IMR-90 (cell line): ENCODE measurements at regions not wholly inside any gene's neighbourhood (a gene's known extent, or its start where the extent isn't known, plus 50 kb on each side); places are given as distances from the start of the nearest gene placed in this dataset.

Experiments
- ATAC-seq: fragments of 200-7000 bp; cut with Tn5 transposase; 2 replicates; pipeline ENCODE4 v1.9.1; 2020; ENCODE audit warnings: low read depth, mild to moderate bottlenecking, moderate library complexity
- BruUV-seq: library from RNA; stranded (reverse); fragments of 400-500 nt; replicated peaks from 2 replicates; lab custom pipeline; 2021; lab: Mats Ljungman, UMichigan
- CTCF ChIA-PET: fragments of 300-600 bp; formaldehyde crosslinking; extraction: SDS; loops from one replicate; lab custom pipeline; 2021; ENCODE audit warnings: antibody characterized with exemption; lab: Yijun Ruan, JAX
- POLR2A ChIA-PET: fragments of 300-600 bp; sonication (Branson Sonifier 250); formaldehyde crosslinking; loops from one replicate; lab custom pipeline; 2022; ENCODE audit warnings: antibody characterized with exemption; ENCODE audit not compliant: unreplicated experiment; lab: Charles Lee
- DNase-seq: peaks from one replicate; pipeline ENCODE4 v3.0.0; 2013
- H2AFZ ChIP-seq: replicated peaks from 2 replicates; pipeline ENCODE3; 2013; ENCODE audit warnings: low read length, mild to moderate bottlenecking; ENCODE audit not compliant: poor library complexity
- H2AK5ac ChIP-seq: 2 replicates; pipeline ENCODE4 v1.6.1; 2013; ENCODE audit warnings: low read depth, low read length, inconsistent platforms
- H2AK9ac ChIP-seq: replicated peaks from 2 replicates; pipeline ENCODE3; 2013; ENCODE audit warnings: mild to moderate bottlenecking, low read depth, low read length, moderate library complexity; ENCODE audit not compliant: poor library complexity
- H2BK120ac ChIP-seq: 2 replicates; pipeline ENCODE4 v1.6.1; 2013; ENCODE audit warnings: low read depth, low read length, inconsistent platforms
- H2BK15ac ChIP-seq: 3 replicates; pipeline ENCODE4 v1.6.1; 2013; ENCODE audit warnings: low read depth, low read length, inconsistent platforms
- H2BK20ac ChIP-seq: 2 replicates; pipeline ENCODE4 v1.6.1; 2013; ENCODE audit warnings: low read depth, mild to moderate bottlenecking, inconsistent platforms, low read length, moderate library complexity
- H2BK5ac ChIP-seq: 2 replicates; pipeline ENCODE4 v1.6.1; 2013; ENCODE audit warnings: mild to moderate bottlenecking, low read depth, low read length, inconsistent platforms; ENCODE audit not compliant: poor library complexity, severe bottlenecking
- H3K14ac ChIP-seq: replicated peaks from 2 replicates; pipeline ENCODE4 v1.6.1; 2013; ENCODE audit warnings: low read depth, low read length, inconsistent platforms
- H3K18ac ChIP-seq: 2 replicates; pipeline ENCODE4 v1.6.1; 2013; ENCODE audit warnings: low read depth, low read length, control low read depth
- H3K23ac ChIP-seq: 2 replicates; pipeline ENCODE4 v1.6.1; 2013; ENCODE audit warnings: low read depth, low read length, inconsistent platforms
- H3K27ac ChIP-seq: 2 replicates; pipeline ENCODE4 v1.5.1; 2013; ENCODE audit warnings: mild to moderate bottlenecking, control low read depth, low read length; ENCODE audit not compliant: insufficient read depth
- H3K27me3 ChIP-seq: 2 replicates; pipeline ENCODE4 v1.6.1; 2013; ENCODE audit warnings: low read length; ENCODE audit not compliant: control insufficient read depth, insufficient read depth
- H3K36me3 ChIP-seq: 2 replicates; pipeline ENCODE4 v1.6.1; 2013; ENCODE audit warnings: low read length, mixed read lengths; ENCODE audit not compliant: control insufficient read depth, insufficient read depth
- H3K4ac ChIP-seq: 2 replicates; pipeline ENCODE4 v1.6.1; 2013; ENCODE audit warnings: low read depth, low read length, inconsistent platforms
- H3K4me1 ChIP-seq: 2 replicates; pipeline ENCODE4 v1.6.1; 2013; ENCODE audit warnings: low read length, mixed read lengths; ENCODE audit not compliant: control insufficient read depth, insufficient read depth
- H3K4me2 ChIP-seq: 2 replicates; pipeline ENCODE4 v1.6.1; 2013; ENCODE audit warnings: low read depth, mild to moderate bottlenecking, control low read depth, low read length, moderate library complexity
- H3K4me3 ChIP-seq: 2 replicates; pipeline ENCODE4 v1.5.1; 2013; ENCODE audit warnings: low read depth, mild to moderate bottlenecking, control low read depth, low read length, moderate library complexity; ENCODE audit not compliant: insufficient read depth
- H3K56ac ChIP-seq: 2 replicates; pipeline ENCODE4 v1.6.1; 2013; ENCODE audit warnings: low read length, inconsistent platforms; ENCODE audit not compliant: insufficient read depth; ENCODE audit errors: extremely low read depth
- H3K79me1 ChIP-seq, 2 experiments: 2 replicates each; pipeline ENCODE4 v1.6.1; 2013; ENCODE audit warnings: low read length in 2 of 2, inconsistent platforms in 1 of 2, low read depth in 1 of 2
- H3K9ac ChIP-seq: 2 replicates; pipeline ENCODE4 v1.6.1; 2013; ENCODE audit warnings: low read depth, low read length, control low read depth
- H3K9me1 ChIP-seq: 2 replicates; pipeline ENCODE4 v1.6.1; 2013; ENCODE audit warnings: low read length, inconsistent platforms; ENCODE audit not compliant: insufficient read depth
- H3K9me3 ChIP-seq: 2 replicates; pipeline ENCODE4 v1.6.1; 2013; ENCODE audit warnings: low read length; ENCODE audit not compliant: control insufficient read depth, insufficient read depth
- H4K20me1 ChIP-seq: 2 replicates; pipeline ENCODE4 v1.6.1; 2013; ENCODE audit warnings: low read length, inconsistent platforms; ENCODE audit not compliant: insufficient read depth
- H4K5ac ChIP-seq: 2 replicates; pipeline ENCODE4 v1.6.1; 2013; ENCODE audit warnings: mild to moderate bottlenecking, low read depth, low read length, control low read depth
- H4K8ac ChIP-seq, 2 experiments: 2 replicates each; pipeline ENCODE4 v1.6.1; 2013; ENCODE audit warnings: low read depth in 2 of 2, low read length in 2 of 2, control low read depth in 1 of 2, inconsistent platforms in 1 of 2
- H4K91ac ChIP-seq: 2 replicates; pipeline ENCODE4 v1.6.1; 2013; ENCODE audit warnings: low read depth, low read length, inconsistent platforms; ENCODE audit not compliant: insufficient read depth
- BHLHE40 ChIP-seq: fragments of 150-350 bp; IDR thresholded peaks from 2 replicates; pipeline ENCODE4 v1.6.1; 2016; ENCODE audit warnings: mild to moderate bottlenecking, low read depth, low read length
- CEBPB ChIP-seq: IDR thresholded peaks from 2 replicates; pipeline ENCODE4 v1.6.1; 2012; ENCODE audit warnings: low read depth, low read length, improper control_type of control experiment
- CHD1 ChIP-seq: IDR thresholded peaks from 2 replicates; pipeline ENCODE4 v1.6.1; 2012; ENCODE audit warnings: low read depth, low read length, improper control_type of control experiment
- ELK1 ChIP-seq: fragments of 150-350 bp; IDR thresholded peaks from 2 replicates; pipeline ENCODE4 v1.6.1; 2016; ENCODE audit warnings: low read depth, mild to moderate bottlenecking, low read length, moderate library complexity, borderline replicate concordance
- FOS ChIP-seq: fragments of 150-350 bp; IDR thresholded peaks from 2 replicates; pipeline ENCODE4 v1.6.1; 2016; ENCODE audit warnings: low read depth, low read length
- MAFK ChIP-seq: IDR thresholded peaks from 2 replicates; pipeline ENCODE4 v1.6.1; 2012; ENCODE audit warnings: low read depth, low read length, improper control_type of control experiment
- MAZ ChIP-seq: IDR thresholded peaks from 2 replicates; pipeline ENCODE4 v1.6.1; 2012; ENCODE audit warnings: low read depth, mild to moderate bottlenecking, low read length, improper control_type of control experiment, moderate library complexity, borderline replicate concordance
- MXI1 ChIP-seq: IDR thresholded peaks from 2 replicates; pipeline ENCODE4 v1.6.1; 2012; ENCODE audit warnings: low read depth, mild to moderate bottlenecking, low read length, moderate library complexity, borderline replicate concordance
- NFE2L2 ChIP-seq: fragments of 150-350 bp; IDR thresholded peaks from 2 replicates; pipeline ENCODE4 v1.6.1; 2016; ENCODE audit warnings: low read depth, mild to moderate bottlenecking, low read length
- POLR2A ChIP-seq: IDR thresholded peaks from 2 replicates; pipeline ENCODE4 v1.6.1; 2012; ENCODE audit warnings: mild to moderate bottlenecking, low read depth, low read length
- RAD21 ChIP-seq: IDR thresholded peaks from 2 replicates; pipeline ENCODE4 v1.6.1; 2012; ENCODE audit warnings: low read length, improper control_type of control experiment
- RCOR1 ChIP-seq: IDR thresholded peaks from 2 replicates; pipeline ENCODE4 v1.6.1; 2012; ENCODE audit warnings: mild to moderate bottlenecking, low read length, improper control_type of control experiment; ENCODE audit not compliant: insufficient replicate concordance
- RFX5 ChIP-seq: IDR thresholded peaks from 2 replicates; pipeline ENCODE4 v1.8.0; 2012; ENCODE audit warnings: low read depth, mild to moderate bottlenecking, low read length, moderate library complexity
- SMC3 ChIP-seq: fragments of 150-350 bp; IDR thresholded peaks from 2 replicates; pipeline ENCODE4 v1.6.1; 2016; ENCODE audit warnings: low read depth, mild to moderate bottlenecking, antibody characterized with exemption, low read length, moderate library complexity
- WGBS, 2 experiments: methylation state at CpG; one replicate each; pipeline versions ENCODE4 v1.1.5 to v1.1.7; 2013; ENCODE audit warnings: missing lambda C conversion rate in 2 of 2; ENCODE audit not compliant: insufficient read length in 1 of 2; ENCODE audit errors: extremely low coverage in 2 of 2; 5-methylcytosine and 5-hydroxymethylcytosine counted together
- dilution Hi-C: fragments of 300-500 bp; cut with HindIII; formaldehyde crosslinking; loops from one replicate; pipeline ENCODE4 v1.14.3; 2018; ENCODE audit warnings: low sequenced_read_pairs; ENCODE audit not compliant: unreplicated experiment
- in situ Hi-C: fragments of 300-500 bp; cut with MboI; formaldehyde crosslinking; loops from 3 replicates; pipeline ENCODE4 v1.14.3; 2019; ENCODE audit warnings: low sequenced_read_pairs, inconsistent platforms, mixed read lengths
- intact Hi-C: fragments of 100-400 bp; cut with micrococcal nuclease; formaldehyde crosslinking; loops from 2 replicates; pipeline ENCODE4 v1.10.0; 2022
- TF ChIP-seq, protein P1 (sequence below): fragments of 150-350 bp; IDR thresholded peaks from 2 replicates; pipeline ENCODE4 v1.6.1; 2017; ENCODE audit warnings: mild to moderate bottlenecking, antibody characterized with exemption, low read length, low read depth
- TF ChIP-seq, protein P2 (sequence below): conservative IDR thresholded peaks from 2 replicates; pipeline ENCODE4 v1.5.1; 2012; ENCODE audit warnings: mild to moderate bottlenecking, low read depth, low read length, improper control_type of control experiment

- WGBS, 2 experiments = no CpG with 5 or more reads among the region's 6 CpGs
- H2BK120ac ChIP-seq = no peak overlapping the region
- dilution Hi-C loops (no loop called here), in situ Hi-C loops (no loop called here), intact Hi-C loops (no loop called here)
- ChIA-PET CTCF (interaction anchor here (0.6 kb wide), 2 partner anchors 9 to 37 kb away, joined by 3 to 4 read pairs; no protein-coding TSS in a partner anchor), POLR2A (no interaction called here)
- no peak overlapping the region for H3K9ac ChIP-seq
- H3K36me3 ChIP-seq = no peaks in the 10 kb centered on the region
- H2BK15ac ChIP-seq = no peak overlapping the region
- H3K56ac ChIP-seq = no peak overlapping the region
- H3K4me1 ChIP-seq = peaks cover 13% of the 10 kb centered on the region
- 0 out of 2 replicates have a peak overlapping the region, but pooled peaks have one; percentile 6 for H4K5ac ChIP-seq
- no peak overlapping the region for H3K27ac ChIP-seq
- H3K4me3 ChIP-seq = no peak overlapping the region
- ATAC-seq (peak; percentile 77), DNase-seq (peak; percentile 49)
- peak overlapping the region; percentile 62 for H2AK9ac ChIP-seq
- no peaks in the 10 kb centered on the region for H3K79me1 ChIP-seq
- H4K8ac ChIP-seq = 0 out of 4 replicates have a peak overlapping the region, but pooled peaks of 1 of the 2 experiments have one; percentile 31
- no peak overlapping the region for H2BK5ac ChIP-seq
- 0 out of 2 replicates have a peak overlapping the region, but pooled peaks have one; percentile 13 for H3K14ac ChIP-seq
- no peak for TF ChIP-seq CHD1
- no peak for TF ChIP-seq MXI1
- TF ChIP-seq POLR2A = no peak
- TF ChIP-seq NFE2L2 = no peak
- no peak for TF ChIP-seq SMC3
- TF ChIP-seq, protein P1, sequence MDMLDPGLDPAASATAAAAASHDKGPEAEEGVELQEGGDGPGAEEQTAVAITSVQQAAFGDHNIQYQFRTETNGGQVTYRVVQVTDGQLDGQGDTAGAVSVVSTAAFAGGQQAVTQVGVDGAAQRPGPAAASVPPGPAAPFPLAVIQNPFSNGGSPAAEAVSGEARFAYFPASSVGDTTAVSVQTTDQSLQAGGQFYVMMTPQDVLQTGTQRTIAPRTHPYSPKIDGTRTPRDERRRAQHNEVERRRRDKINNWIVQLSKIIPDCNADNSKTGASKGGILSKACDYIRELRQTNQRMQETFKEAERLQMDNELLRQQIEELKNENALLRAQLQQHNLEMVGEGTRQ = no peak
- no peak for TF ChIP-seq RAD21
- TF ChIP-seq ELK1 = no peak
- 0 out of 2 replicates have a peak, but pooled peaks have one; percentile 19 for TF ChIP-seq RFX5
- TF ChIP-seq RCOR1 = no peak
- no peak for TF ChIP-seq MAZ
- TF ChIP-seq FOS = no peak
- 0 out of 2 replicates have a peak, but pooled peaks have one; percentile 20 for TF ChIP-seq BHLHE40
- peak; percentile 40; the same call in 1 of the 2 replicates for TF ChIP-seq CEBPB
- no peak for TF ChIP-seq MAFK
- TF ChIP-seq, protein P2, sequence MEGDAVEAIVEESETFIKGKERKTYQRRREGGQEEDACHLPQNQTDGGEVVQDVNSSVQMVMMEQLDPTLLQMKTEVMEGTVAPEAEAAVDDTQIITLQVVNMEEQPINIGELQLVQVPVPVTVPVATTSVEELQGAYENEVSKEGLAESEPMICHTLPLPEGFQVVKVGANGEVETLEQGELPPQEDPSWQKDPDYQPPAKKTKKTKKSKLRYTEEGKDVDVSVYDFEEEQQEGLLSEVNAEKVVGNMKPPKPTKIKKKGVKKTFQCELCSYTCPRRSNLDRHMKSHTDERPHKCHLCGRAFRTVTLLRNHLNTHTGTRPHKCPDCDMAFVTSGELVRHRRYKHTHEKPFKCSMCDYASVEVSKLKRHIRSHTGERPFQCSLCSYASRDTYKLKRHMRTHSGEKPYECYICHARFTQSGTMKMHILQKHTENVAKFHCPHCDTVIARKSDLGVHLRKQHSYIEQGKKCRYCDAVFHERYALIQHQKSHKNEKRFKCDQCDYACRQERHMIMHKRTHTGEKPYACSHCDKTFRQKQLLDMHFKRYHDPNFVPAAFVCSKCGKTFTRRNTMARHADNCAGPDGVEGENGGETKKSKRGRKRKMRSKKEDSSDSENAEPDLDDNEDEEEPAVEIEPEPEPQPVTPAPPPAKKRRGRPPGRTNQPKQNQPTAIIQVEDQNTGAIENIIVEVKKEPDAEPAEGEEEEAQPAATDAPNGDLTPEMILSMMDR = no peak
- BruUV-seq = no TSS peak
- H2AFZ ChIP-seq = peak overlapping the region; percentile 74
- no peaks in the 10 kb centered on the region for H4K20me1 ChIP-seq
- no peak overlapping the region; the same call in 1 of the 2 replicates for H3K18ac ChIP-seq
- no peak overlapping the region for H2AK5ac ChIP-seq
- H3K27me3 ChIP-seq = no peaks in the 10 kb centered on the region
- H3K23ac ChIP-seq = peak overlapping the region; percentile 51; the same call in 1 of the 2 replicates
- H3K9me1 ChIP-seq = peaks cover 7% of the 10 kb centered on the region
- no peak overlapping the region for H4K91ac ChIP-seq
- no peak overlapping the region; the same call in 1 of the 2 replicates for H3K4me2 ChIP-seq
- H2BK20ac ChIP-seq = peak overlapping the region; percentile 11
- H3K9me3 ChIP-seq = no peaks in the 10 kb centered on the region
- H3K4ac ChIP-seq = peak overlapping the region; percentile 60
These were observed 82.3 kb downstream of the SPRY1 start for GRCh38 chr4:123478859-123479345.
